ENCODE measurements at regions not wholly inside any gene's neighbourhood (a gene's known extent, or its start where the extent isn't known, plus 50 kb on each side); places are given as distances from the start of the nearest gene placed in this dataset.

- Mint-ChIP-seq H3K36me3 (ENCODE audit: insufficient read depth) (no peaks in the 10 kb centered on the region), H3K4me1 (ENCODE audit: low read depth) (peaks cover 2% of the 10 kb centered on the region), H3K27ac (no peak overlapping the region), H3K27me3 (no peaks in the 10 kb centered on the region), H3K9me3 (ENCODE audit: low read depth) (peaks cover 13% of the 10 kb centered on the region), H3K4me3 (ENCODE audit: low read depth) (no peak overlapping the region)
- no peak for TF ChIP-seq CTCF (IDR thresholded peaks at IDR 0.05; ENCODE audit: unreplicated experiment)
- no peak for DNase-seq (ENCODE audit: low spot score, unreplicated experiment)
These were observed 152.6 kb downstream of the ZNF621 start for GRCh38 chr3:40677321-40677720.

GRCh38 chr3:40677749-40678148 lies 153.0 kb downstream of the ZNF621 start:
- H3K27me3 Mint-ChIP-seq, result no peaks in the 10 kb centered on the region
- no peaks in the 10 kb centered on the region for H3K36me3 Mint-ChIP-seq (ENCODE audit: insufficient read depth)
- peaks cover 2% of the 10 kb centered on the region for H3K4me1 Mint-ChIP-seq (ENCODE audit: low read depth)
- H3K4me3 Mint-ChIP-seq (ENCODE audit: low read depth), result no peak overlapping the region
- H3K27ac Mint-ChIP-seq, result peak overlapping the region; percentile 10
- TF ChIP-seq CTCF (IDR thresholded peaks at IDR 0.05; ENCODE audit: unreplicated experiment), result no peak
- no peak for DNase-seq (ENCODE audit: low spot score, unreplicated experiment)
- peaks cover 13% of the 10 kb centered on the region for H3K9me3 Mint-ChIP-seq (ENCODE audit: low read depth)

- Mint-ChIP-seq H3K27ac (no peak overlapping the region), H3K4me3 (ENCODE audit: low read depth) (no peak overlapping the region), H3K9me3 (ENCODE audit: low read depth) (peaks cover 7% of the 10 kb centered on the region), H3K27me3 (no peaks in the 10 kb centered on the region), H3K36me3 (ENCODE audit: insufficient read depth) (no peaks in the 10 kb centered on the region), H3K4me1 (ENCODE audit: low read depth) (peaks cover 2% of the 10 kb centered on the region)
- no peak for TF ChIP-seq CTCF (IDR thresholded peaks at IDR 0.05; ENCODE audit: unreplicated experiment)
- DNase-seq (ENCODE audit: low spot score, unreplicated experiment), result no peak
These were observed 154.5 kb downstream of the ZNF621 start for GRCh38 chr3:40679290-40679689.

GRCh38 chr3:40680685-40681657 lies 156.2 kb downstream of the ZNF621 start:
- Mint-ChIP-seq H3K27ac (no peak overlapping the region), H3K4me1 (ENCODE audit: low read depth) (peaks cover 2% of the 10 kb centered on the region), H3K9me3 (ENCODE audit: low read depth) (no peaks in the 10 kb centered on the region), H3K4me3 (ENCODE audit: low read depth) (no peak overlapping the region), H3K27me3 (no peaks in the 10 kb centered on the region), H3K36me3 (ENCODE audit: insufficient read depth) (no peaks in the 10 kb centered on the region)
- no peak for DNase-seq (ENCODE audit: low spot score, unreplicated experiment)
- TF ChIP-seq CTCF (IDR thresholded peaks at IDR 0.05; ENCODE audit: unreplicated experiment), result no peak

GRCh38 chr3:40681658-40682055 lies 156.9 kb downstream of the ZNF621 start:
- Mint-ChIP-seq H3K36me3 (ENCODE audit: insufficient read depth) (no peaks in the 10 kb centered on the region), H3K9me3 (ENCODE audit: low read depth) (no peaks in the 10 kb centered on the region), H3K27me3 (no peaks in the 10 kb centered on the region), H3K4me1 (ENCODE audit: low read depth) (peaks cover 2% of the 10 kb centered on the region), H3K27ac (no peak overlapping the region), H3K4me3 (ENCODE audit: low read depth) (no peak overlapping the region)
- DNase-seq (ENCODE audit: low spot score, unreplicated experiment), result no peak
- TF ChIP-seq CTCF (IDR thresholded peaks at IDR 0.05; ENCODE audit: unreplicated experiment), result no peak

All from progenitor cell of endocrine pancreas (in vitro differentiated cells).